GM18498 (cell line): ENCODE measurements at regions not wholly inside any gene's neighbourhood (a gene's known extent, or its start where the extent isn't known, plus 50 kb on each side); places are given as distances from the start of the nearest gene placed in this dataset.
"Not testable (repeated sequence)": the region's sequence is repeated elsewhere in the genome, so short reads cannot be mapped to it uniquely, and the experiment has no call there.

Experiments
- ATAC-seq: cut with Tn5 transposase; IDR thresholded peaks from one replicate; pipeline ENCODE4 v1.9.1; 2021; ENCODE audit warnings: mild to moderate bottlenecking, moderate library complexity; ENCODE audit not compliant: unreplicated experiment

GRCh38 chr1:178572604-178573003 lies 59.7 kb downstream of the TEX35 start:
- no peak for ATAC-seq

GRCh38 chr1:178573330-178573729 lies 60.4 kb downstream of the TEX35 start:
- peak; percentile 80 for ATAC-seq

- ATAC-seq = no peak
Observed at GRCh38 chr1:178574345-178574744, 61.4 kb downstream of the TEX35 start.

GRCh38 chr1:178575611-178576361 lies 62.9 kb downstream of the TEX35 start:
- peak; percentile 38 for ATAC-seq

- no peak for ATAC-seq
Observed at GRCh38 chr1:178576841-178577240, 63.9 kb downstream of the TEX35 start.

- ATAC-seq = no peak
Observed at GRCh38 chr1:178577882-178578281, 65.0 kb downstream of the TEX35 start.

GRCh38 chr1:178578541-178578940 lies 65.6 kb downstream of the TEX35 start:
- ATAC-seq = no peak

- no peak for ATAC-seq
Observed at GRCh38 chr1:178579095-178579494, 66.2 kb downstream of the TEX35 start.

GRCh38 chr1:178579562-178579961 lies 66.7 kb downstream of the TEX35 start:
- ATAC-seq = peak; percentile 53

- ATAC-seq = no peak
Observed at GRCh38 chr1:178580096-178580495, 67.2 kb downstream of the TEX35 start.

GRCh38 chr1:178580876-178581275 lies 68.0 kb downstream of the TEX35 start:
- peak; percentile 4 for ATAC-seq

- peak; percentile 86 for ATAC-seq
Observed at GRCh38 chr1:178581351-178582303, 68.7 kb downstream of the TEX35 start.

- no peak for ATAC-seq
Observed at GRCh38 chr1:178587096-178587495, 74.2 kb downstream of the TEX35 start.

GRCh38 chr1:178587975-178588374 lies 75.1 kb downstream of the TEX35 start:
- no peak for ATAC-seq

- ATAC-seq = not testable (repeated sequence)
Observed at GRCh38 chr1:178589042-178589441, 76.1 kb downstream of the TEX35 start.

- not testable (repeated sequence) for ATAC-seq
Observed at GRCh38 chr1:178591811-178592210, 78.9 kb downstream of the TEX35 start.

- ATAC-seq = no peak
Observed at GRCh38 chr1:178593515-178593914, 80.6 kb downstream of the TEX35 start.

- ATAC-seq = no peak
Observed at GRCh38 chr1:178594133-178594532, 81.2 kb downstream of the TEX35 start.

- ATAC-seq = no peak
Observed at GRCh38 chr1:178595491-178595890, 82.6 kb downstream of the TEX35 start.

- no peak for ATAC-seq
Observed at GRCh38 chr1:178599087-178599486, 86.2 kb downstream of the TEX35 start.

- peak; percentile 90 for ATAC-seq
Observed at GRCh38 chr1:178599745-178600144, 86.8 kb downstream of the TEX35 start.

- no peak for ATAC-seq
Observed at GRCh38 chr1:178603926-178604325, 91.0 kb downstream of the TEX35 start.
